ENCODE measurements at regions not wholly inside any gene's neighbourhood (a gene's known extent, or its start where the extent isn't known, plus 50 kb on each side); places are given as distances from the start of the nearest gene placed in this dataset.
A peak's percentile ranks its signal among the peaks of the same experiment; 100 is the strongest.

DNA sequence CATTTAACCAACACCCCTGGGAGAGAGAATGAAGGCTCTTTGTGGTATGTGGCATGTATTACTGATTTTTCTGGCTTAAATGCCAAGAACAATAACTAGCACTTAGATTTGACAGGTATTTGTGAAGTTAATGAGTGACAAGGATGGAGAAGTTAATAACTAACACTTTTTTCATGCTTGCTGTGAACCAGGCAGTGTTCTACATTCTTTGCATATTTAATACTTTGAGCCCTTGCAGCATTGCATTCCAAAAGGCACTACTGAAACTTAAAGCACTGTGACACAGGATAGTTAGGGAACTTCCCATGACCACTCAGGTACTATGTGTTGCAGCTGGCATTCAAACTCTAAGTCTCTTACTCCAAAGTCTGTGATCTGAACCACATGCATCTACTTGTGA, 650.6 kb downstream of the ZPLD1 start:
- TF ChIP-seq GATA2 (IDR thresholded peaks at IDR 0.05; ENCODE audit: low read depth, low read length) (no peak), GATA3 (IDR thresholded peaks at IDR 0.05; ENCODE audit: low read depth, low read length) (no peak)

DNA sequence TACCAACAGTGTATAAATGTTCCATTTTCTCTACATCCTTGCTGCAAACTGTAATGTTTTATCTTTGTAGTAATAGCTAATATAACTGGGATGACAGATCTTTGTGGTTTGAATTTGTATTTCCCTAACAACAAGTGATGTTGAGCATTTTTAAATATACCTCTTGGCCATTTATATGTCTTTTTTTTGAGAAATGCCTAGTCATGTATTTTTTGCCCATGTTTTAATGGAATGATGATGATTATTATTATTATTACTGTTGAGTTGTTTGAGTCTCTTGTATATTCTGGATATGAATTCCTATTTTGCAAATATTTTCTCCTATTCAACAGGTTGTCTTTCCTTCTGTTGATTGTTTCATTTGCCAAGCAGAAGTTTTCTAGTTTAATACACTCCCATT, 654.9 kb downstream of the ZPLD1 start:
- TF ChIP-seq GATA3 (IDR thresholded peaks at IDR 0.05; ENCODE audit: low read depth, low read length) = no peak

- TF ChIP-seq GATA2 (IDR thresholded peaks at IDR 0.05; ENCODE audit: low read depth, low read length) (no peak), GATA3 (IDR thresholded peaks at IDR 0.05; ENCODE audit: low read depth, low read length) (no peak)
Observed at GRCh38 chr3:103105206-103105605, 670.4 kb downstream of the ZPLD1 start.

DNA sequence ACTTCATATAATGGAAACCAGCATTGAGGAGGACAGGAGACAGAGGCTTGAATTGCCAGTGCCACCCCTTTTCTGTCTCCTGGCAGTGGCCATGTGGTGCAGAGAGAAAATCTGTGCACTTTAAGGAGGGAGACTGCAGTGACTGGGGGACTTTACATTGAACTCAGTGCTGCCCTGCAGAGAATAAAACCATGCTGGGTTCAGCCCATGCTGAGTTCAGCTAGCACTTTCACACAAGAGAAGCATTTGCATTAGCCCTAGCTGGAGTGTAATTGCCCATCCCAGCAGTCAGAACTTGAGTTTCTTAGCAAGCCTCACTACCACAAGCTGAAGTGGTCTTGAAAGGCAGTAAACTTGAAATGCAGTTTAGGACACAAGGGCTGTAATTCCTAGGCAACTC, 677.5 kb downstream of the ZPLD1 start:
- TF ChIP-seq GATA3 (IDR thresholded peaks at IDR 0.05; ENCODE audit: low read depth, low read length) (no peak), GATA2 (IDR thresholded peaks at IDR 0.05; ENCODE audit: low read depth, low read length) (no peak)

DNA sequence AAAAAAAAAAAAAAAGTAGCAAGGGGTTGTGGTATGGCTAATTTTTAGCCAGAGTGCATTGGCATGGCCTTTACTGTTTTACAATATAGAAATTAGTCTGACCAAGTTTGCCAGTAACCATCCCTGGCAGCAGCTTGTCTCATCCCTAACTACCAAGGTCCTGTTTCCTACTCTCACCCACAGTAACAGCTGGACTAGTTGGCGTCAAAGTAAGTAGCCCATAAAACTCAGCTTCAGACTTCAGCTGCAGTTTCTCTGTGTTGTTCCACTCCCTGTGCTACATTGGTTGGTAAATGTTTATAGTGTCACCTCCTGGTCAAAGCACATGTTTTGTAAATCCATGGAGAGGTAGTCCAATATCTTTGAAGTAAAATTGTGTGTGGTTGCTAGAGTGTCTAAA, 691.3 kb downstream of the ZPLD1 start:
- no peak for TF ChIP-seq GATA3 (IDR thresholded peaks at IDR 0.05; ENCODE audit: low read depth, low read length)
- TF ChIP-seq GATA2 (IDR thresholded peaks at IDR 0.05; ENCODE audit: low read depth, low read length) = no peak

DNA sequence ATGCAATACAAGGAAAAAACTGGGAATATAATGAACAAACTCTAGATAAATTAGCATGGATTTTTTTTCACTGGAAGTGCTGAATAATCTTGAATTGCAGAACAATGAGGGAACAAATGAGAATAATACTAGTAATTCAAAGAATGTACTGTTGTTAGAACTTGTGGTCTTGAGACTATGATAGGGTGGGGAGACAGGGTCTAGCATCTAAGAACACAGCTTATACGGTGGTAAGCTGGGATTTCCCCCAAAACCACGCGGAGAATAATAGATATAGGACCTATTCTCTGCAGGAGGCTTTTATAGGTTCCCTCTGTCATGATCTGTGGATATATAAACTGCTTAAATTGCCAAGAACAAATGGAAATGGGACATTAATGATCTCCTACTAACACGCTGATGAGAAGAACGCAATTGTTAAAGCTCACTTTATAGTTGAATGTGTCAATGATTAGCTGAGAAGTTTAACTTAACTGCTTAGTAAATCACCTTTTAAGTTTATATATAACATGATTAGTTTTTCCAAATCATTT, 692.3 kb downstream of the ZPLD1 start:
- no peak for TF ChIP-seq GATA2 (IDR thresholded peaks at IDR 0.05; ENCODE audit: low read depth, low read length)
- no peak for TF ChIP-seq GATA3 (IDR thresholded peaks at IDR 0.05; ENCODE audit: low read depth, low read length)

GRCh38 chr3:103127737-103128136, 692.9 kb downstream of the ZPLD1 start:
- TF ChIP-seq GATA3 (IDR thresholded peaks at IDR 0.05; ENCODE audit: low read depth, low read length) = no peak
- no peak for TF ChIP-seq GATA2 (IDR thresholded peaks at IDR 0.05; ENCODE audit: low read depth, low read length)

- no peak for TF ChIP-seq GATA3 (IDR thresholded peaks at IDR 0.05; ENCODE audit: low read depth, low read length)
- TF ChIP-seq GATA2 (IDR thresholded peaks at IDR 0.05; ENCODE audit: low read depth, low read length) = no peak
Observed at GRCh38 chr3:103134023-103134724, 699.4 kb downstream of the ZPLD1 start.

DNA sequence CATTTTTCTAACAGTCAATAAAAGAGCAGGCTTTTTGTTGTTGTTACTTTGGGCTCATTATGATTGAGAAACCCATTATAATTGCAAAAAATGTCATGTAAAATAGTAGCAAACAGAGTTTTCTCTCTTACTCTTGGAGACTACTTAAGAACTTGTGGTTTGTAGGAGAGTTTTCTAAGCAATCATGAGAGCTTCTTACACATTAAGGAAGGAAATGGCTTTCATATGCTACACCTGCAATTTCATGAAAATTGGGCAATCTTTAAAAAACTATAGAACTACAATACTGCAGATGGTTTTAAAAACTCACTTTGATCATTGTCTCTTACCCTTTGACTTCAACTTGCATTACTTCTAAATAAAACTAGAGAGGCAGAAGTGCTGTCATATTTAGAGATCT, 701.8 kb downstream of the ZPLD1 start:
- TF ChIP-seq GATA2 (IDR thresholded peaks at IDR 0.05; ENCODE audit: low read depth, low read length) = no peak
- no peak for TF ChIP-seq GATA3 (IDR thresholded peaks at IDR 0.05; ENCODE audit: low read depth, low read length)

DNA sequence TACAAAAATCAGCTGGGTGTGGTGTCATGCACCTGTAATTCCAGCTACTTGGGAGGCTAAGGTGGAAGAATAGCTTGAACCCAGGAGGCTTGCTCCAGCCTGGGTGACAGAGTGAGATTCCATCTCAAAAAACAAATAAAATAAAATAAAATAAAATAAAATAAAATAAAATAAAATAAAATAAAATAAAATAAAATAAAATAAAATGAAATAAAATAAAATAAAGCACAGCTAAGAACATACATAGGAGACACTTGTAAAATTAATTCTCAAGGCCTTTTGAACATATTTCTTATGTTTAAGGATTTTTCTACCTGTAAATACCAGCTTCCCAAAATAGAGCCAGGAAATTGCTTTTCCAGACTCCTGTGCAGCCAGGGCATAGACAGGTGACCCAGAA, 703.0 kb downstream of the ZPLD1 start:
- no peak for TF ChIP-seq GATA2 (IDR thresholded peaks at IDR 0.05; ENCODE audit: low read depth, low read length)
- no peak for TF ChIP-seq GATA3 (IDR thresholded peaks at IDR 0.05; ENCODE audit: low read depth, low read length)

- no peak for TF ChIP-seq GATA3 (IDR thresholded peaks at IDR 0.05; ENCODE audit: low read depth, low read length)
- TF ChIP-seq GATA2 (IDR thresholded peaks at IDR 0.05; ENCODE audit: low read depth, low read length) = no peak
Observed at GRCh38 chr3:103158183-103158582, 723.4 kb downstream of the ZPLD1 start.

DNA sequence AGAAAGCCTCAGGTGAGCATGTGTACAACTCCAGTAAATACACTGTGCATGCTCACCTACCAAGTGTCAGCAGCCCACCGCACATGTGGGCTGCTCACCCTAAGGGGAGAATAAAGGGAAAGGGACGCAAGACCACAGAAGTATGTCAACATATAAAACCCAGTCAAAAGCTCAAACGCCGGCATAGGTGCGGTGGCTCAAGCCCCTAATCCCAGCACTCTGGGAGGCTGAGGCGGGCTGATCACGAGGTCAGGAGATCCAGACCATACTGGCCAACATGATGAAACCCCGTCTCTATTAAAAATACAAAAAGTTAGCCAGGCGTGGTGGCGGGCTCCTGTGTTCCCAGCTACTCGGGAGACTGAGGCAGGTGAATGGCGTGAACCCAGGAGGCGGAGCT, 732.1 kb downstream of the ZPLD1 start:
- TF ChIP-seq GATA2 (IDR thresholded peaks at IDR 0.05; ENCODE audit: low read depth, low read length) = no peak

GRCh38 chr3:103167850-103168249, 733.0 kb downstream of the ZPLD1 start:
- no peak for TF ChIP-seq GATA2 (IDR thresholded peaks at IDR 0.05; ENCODE audit: low read depth, low read length)

DNA sequence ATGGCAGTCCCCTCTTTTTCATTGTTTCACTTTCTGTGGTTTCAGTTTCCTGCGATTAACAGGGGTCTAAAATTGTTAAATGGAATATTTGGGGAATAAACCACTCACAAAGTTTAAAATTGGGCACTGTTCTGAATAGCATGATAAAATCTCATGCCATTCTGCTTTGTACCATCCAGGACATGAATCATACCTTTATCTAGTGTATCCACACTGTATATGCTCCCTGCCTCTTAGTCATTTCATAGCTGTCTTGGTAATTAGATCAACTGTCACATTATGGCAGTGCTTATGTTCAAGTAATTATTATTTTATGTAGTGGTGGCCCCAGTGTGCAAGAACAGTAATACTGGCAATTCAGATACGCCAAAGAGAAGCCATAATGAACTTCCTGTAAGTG, 734.5 kb downstream of the ZPLD1 start:
- TF ChIP-seq GATA3 (IDR thresholded peaks at IDR 0.05; ENCODE audit: low read depth, low read length) (peak; percentile 36), GATA2 (IDR thresholded peaks at IDR 0.05; ENCODE audit: low read depth, low read length) (peak; percentile 49; the same call in 1 of the 2 replicates)

DNA sequence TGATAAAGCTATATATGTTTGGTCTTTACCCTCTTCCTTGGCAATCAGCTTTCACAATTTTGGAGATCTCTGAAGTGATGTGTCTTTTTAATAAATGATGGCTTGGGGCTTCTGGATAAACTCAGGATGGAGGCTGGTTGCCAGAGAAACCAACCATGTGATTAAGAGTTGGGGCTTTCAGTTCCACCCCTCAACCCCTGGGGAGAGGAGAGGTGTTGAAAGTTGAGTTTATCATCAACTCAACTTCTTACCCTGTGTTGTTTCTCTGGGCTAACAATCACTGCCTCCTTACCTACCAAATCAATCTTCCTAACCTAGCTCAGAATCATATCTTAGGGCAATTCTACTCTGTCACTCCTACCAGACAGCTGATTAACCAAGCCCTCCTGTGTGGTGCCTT, 735.8 kb downstream of the ZPLD1 start:
- no peak for TF ChIP-seq GATA2 (IDR thresholded peaks at IDR 0.05; ENCODE audit: low read depth, low read length)
- TF ChIP-seq GATA3 (IDR thresholded peaks at IDR 0.05; ENCODE audit: low read depth, low read length) = no peak

DNA sequence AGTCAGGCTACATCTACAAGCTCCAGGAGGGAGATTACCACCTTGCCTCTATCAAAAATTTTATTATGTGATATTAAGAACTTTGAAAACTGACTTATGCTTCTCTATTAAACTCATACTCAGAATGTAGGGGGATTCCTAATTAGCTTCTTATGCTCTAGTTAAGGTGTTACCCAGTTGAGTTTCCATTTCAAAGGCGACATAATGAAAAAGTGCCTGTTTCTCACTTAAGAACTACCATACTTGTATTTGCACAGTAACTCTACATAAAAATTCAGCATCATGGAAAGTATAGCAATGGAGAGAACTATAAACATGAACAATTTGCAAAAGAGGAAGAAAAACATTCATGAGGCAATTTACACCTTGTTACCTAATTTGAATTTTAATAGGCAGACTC, 739.1 kb downstream of the ZPLD1 start:
- TF ChIP-seq GATA3 (IDR thresholded peaks at IDR 0.05; ENCODE audit: low read depth, low read length) (no peak), GATA2 (IDR thresholded peaks at IDR 0.05; ENCODE audit: low read depth, low read length) (no peak)
